ENCODE measurements at regions not wholly inside any gene's neighbourhood (a gene's known extent, or its start where the extent isn't known, plus 50 kb on each side); places are given as distances from the start of the nearest gene placed in this dataset.

GRCh38 chr2:220646424-220646823, 925.7 kb downstream of the EPHA4 start:
- no peak for DNase-seq (ENCODE audit: low spot score)

DNA sequence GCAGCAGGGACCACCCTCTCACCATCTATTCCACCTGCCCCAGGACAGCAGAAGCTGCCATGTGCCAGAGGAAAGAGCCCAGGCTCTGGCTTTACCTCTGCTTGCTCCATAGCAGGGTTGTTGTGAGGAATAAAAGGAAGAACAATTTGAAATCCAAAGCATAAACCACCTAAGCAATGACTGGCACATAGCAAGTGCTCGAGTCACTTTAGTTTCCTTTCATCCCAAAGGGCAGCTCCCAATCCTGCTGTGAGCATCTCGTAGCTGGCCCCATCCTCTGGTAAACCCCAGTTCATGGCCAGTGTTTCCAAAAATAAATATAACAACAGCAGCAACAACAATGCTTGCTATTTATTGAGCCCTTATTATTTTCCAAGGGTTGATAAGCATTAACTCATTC, 923.5 kb downstream of the EPHA4 start:
- DNase-seq (ENCODE audit: low spot score) = no peak

GRCh38 chr2:220653776-220654175, 918.3 kb downstream of the EPHA4 start:
- no peak for DNase-seq (ENCODE audit: low spot score)

- no peak for DNase-seq (ENCODE audit: low spot score)
Observed at GRCh38 chr2:220654322-220654721, 917.8 kb downstream of the EPHA4 start.

GRCh38 chr2:220660277-220661145, 911.6 kb downstream of the EPHA4 start:
- no peak for DNase-seq (ENCODE audit: low spot score)

- no peak for DNase-seq (ENCODE audit: low spot score)
Observed at GRCh38 chr2:220662431-220662830, 909.7 kb downstream of the EPHA4 start.

GRCh38 chr2:220663065-220663464, 909.0 kb downstream of the EPHA4 start:
- no peak for DNase-seq (ENCODE audit: low spot score)

DNA sequence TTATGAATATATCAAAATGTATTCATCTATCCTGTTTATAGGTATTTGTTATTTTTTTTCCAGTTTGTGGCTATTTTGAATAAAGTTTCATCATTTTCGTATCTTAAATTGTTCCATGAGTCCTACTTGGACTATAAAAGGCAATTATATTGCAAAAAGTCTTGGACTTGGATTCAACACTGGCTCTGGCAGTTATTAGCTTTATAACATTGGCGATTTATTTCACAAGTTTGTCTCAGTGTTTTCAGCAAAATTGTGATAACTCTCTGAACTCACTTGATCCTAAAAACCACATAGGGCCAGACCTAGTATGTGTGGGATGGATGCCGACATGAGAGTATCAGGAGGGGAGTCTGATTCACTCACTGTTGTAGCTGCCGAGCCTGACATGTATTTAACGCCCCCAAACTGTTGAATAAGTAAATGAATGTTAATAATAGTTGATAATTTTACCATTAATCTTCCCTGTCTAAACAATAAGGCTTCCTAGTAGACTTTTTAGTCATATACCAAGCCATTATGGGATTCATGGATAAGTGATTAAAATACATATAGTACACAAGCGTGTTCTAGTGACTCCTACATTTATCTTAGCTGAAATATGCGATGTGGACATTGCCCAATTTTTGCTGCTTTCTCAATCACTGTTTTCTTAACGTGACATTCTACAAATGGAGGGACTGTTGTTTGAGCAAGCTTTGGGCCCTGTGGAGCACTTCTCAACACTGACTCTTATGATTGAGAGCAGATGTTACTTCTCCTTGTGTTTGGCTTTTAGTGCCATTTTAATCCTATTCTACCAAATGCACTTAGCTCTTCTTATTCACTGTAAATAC, 907.6 kb downstream of the EPHA4 start:
- no peak for DNase-seq (ENCODE audit: low spot score)

GRCh38 chr2:220665108-220665471, 907.0 kb downstream of the EPHA4 start:
- DNase-seq (ENCODE audit: low spot score) = no peak

- DNase-seq (ENCODE audit: low spot score) = no peak
Observed at GRCh38 chr2:220669324-220669723, 902.8 kb downstream of the EPHA4 start.

GRCh38 chr2:220670511-220670910, 901.6 kb downstream of the EPHA4 start:
- no peak for DNase-seq (ENCODE audit: low spot score)

GRCh38 chr2:220673151-220673874, 898.8 kb downstream of the EPHA4 start:
- no peak for DNase-seq (ENCODE audit: low spot score)

GRCh38 chr2:220674033-220674432, 898.1 kb downstream of the EPHA4 start:
- DNase-seq (ENCODE audit: low spot score) = no peak

DNA sequence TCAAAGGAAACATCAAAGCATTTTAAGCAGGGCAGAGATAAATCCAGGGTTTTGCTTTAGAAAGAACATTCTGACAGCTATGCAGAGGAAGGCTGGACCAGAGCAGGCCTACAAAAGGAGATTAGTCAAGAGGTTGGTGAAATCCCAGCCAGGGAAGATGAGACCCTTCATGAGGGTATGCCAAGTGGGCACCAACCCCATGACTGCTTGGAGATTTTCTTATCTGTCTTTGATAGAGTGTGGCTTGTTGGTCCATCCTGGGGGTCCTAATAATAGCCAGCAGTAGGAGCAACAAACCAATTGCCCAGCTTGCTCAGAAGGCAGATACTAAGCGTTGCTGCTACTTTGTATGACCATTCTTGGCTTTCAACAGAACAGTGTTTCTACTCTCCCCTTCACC, 895.4 kb downstream of the EPHA4 start:
- DNase-seq (ENCODE audit: low spot score) = no peak

GRCh38 chr2:220678943-220679342, 893.2 kb downstream of the EPHA4 start:
- no peak for DNase-seq (ENCODE audit: low spot score)

DNA sequence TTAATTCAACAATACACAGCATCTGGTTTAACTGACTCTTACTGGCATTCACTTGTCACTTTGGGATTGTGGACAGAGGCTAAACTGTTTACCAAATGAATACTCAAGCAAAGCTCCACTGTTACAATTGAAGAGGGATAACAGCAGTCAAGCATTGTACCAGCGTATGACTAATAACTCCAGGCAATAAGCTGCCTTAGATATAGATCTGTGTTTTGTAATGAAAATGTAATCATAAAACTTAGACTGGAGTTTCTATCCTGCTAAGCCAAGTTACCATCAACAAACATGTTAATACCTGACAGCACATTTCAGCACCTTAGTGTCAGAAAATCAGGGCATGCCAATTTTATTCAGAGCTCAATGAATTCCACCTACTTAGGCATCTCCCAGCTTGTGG, 889.5 kb downstream of the EPHA4 start:
- no peak for DNase-seq (ENCODE audit: low spot score)

DNA sequence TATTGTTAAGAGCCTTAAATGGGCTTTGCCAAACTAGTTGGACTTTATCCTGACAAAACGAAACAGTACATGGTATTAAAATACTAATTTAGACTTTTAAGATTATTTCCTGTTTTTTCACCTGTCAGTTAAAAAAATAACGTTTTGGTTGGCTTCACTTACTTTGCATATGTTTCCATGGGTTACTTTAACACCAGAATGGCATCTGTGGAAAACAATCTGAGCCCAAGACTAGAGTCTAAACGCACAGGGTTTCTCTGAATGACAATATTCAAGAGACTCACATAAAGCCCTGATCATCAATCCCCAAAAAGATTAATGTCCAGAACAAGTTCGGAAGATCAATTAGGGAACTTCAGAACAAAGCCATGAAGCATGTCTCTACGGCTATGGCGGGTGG, 888.0 kb downstream of the EPHA4 start:
- DNase-seq (ENCODE audit: low spot score) = no peak

GRCh38 chr2:220687231-220687843, 884.8 kb downstream of the EPHA4 start:
- DNase-seq (ENCODE audit: low spot score) = peak; percentile 63

DNA sequence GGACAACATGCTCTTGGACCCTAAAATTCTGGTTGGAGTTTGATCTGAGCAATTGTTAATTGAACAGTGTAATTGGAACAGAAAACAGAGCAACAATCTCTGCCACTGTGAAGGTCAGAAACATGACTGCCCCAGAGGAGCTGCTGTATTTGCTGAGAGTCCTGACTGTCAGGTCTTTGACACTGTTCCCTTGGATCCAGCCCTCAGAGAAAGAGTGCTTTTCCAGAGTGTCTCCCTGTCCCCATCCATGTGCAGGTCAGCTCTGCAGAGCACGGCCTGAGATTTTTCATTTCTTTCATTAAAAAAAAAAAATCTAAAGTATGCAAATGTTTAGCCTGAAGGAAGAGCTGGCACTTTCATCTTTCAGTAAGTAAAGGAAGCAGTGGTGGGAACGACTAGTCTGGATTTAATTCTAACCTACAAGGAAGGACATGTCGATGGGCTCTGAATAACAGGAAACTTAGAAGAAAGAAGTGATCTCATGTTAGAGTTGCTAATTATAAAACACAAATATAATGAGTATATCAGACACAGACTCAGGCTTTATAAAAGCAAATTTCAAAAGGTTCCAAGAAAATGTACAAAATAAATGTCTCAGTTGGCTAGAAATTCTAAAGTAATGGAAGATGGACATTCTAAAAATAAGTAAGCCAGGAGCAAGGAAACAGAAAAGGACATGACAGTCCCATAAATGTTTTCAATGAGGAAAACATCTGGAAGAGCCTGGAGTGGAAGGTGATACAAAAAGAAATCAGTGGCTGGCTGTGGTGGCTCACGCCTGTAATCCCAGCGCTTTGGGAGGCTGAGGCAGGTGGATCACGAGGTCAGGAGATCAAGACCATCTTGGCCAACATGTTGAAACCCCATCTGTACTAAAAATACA, 876.5 kb downstream of the EPHA4 start:
- DNase-seq (ENCODE audit: low spot score) = no peak

DNA sequence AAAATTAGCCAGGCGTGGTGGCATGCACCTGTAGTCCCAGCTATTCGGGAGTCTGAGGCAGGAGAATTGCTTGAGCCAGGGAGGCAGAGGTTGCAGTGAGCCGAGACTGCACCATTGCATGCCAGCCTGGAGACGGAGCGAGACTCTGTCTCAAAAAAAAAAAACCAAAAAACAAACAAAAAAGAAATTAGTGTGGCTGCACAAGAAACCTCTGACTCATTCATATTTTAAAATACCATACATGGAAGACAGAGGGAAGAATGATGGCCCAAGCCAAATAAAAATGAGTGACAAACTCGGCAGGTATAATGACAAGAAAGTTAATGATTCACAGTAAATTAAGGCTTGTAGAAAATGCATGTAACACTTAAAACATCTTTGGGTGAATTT, 875.8 kb downstream of the EPHA4 start:
- no peak for DNase-seq (ENCODE audit: low spot score)

GRCh38 chr2:220697011-220697410, 875.1 kb downstream of the EPHA4 start:
- no peak for DNase-seq (ENCODE audit: low spot score)

Measured in activated CD4-positive, alpha-beta T cell treated with anti-CD3 and anti-CD28 coated beads, Interleukin-2, Interleukin-4, amounts not matched to agents 100 ng/mL and 50 ng/mL, durations not matched to agents 16 hours and 8 hours (primary cell).